GM10847 (cell line): ENCODE measurements at regions not wholly inside any gene's neighbourhood (a gene's known extent, or its start where the extent isn't known, plus 50 kb on each side); places are given as distances from the start of the nearest gene placed in this dataset.

Experiments
- POLR2A ChIP-seq: IDR thresholded peaks from 2 replicates; pipeline ENCODE4 v1.6.1; 2011; ENCODE audit not compliant: insufficient read length; ENCODE audit errors: extremely low read depth

DNA sequence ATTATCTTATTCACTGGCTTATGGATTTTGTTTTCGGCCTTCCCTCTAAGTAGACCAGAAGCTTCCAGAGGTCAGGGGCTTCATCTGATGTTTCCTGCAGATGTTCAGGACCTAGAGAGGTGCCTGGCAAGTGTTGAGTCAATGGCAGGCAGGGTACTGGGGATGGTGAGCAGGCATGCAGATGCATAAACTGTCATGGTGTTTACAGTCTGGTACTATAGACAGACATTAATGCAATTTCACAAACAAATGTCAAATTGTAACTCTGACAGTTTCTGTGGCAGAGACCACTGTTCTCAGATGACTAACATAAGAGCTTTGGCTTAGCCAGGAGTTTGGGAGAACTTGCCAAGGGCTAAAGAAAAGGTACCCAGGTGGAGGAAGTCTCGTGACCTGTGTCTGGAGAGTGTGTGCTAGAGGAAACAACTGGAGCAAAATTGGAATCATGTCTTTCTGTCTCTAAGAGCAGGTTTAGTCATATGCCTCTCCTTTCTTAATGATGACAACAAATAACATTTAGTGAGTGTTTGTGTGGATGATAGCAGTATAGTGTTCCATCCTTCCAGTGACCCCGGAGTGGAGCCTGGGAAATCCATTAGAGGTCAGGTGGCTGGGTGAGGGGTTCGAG lies 53.7 kb upstream of the TRAK1 start:
- TF ChIP-seq POLR2A: no peak

DNA sequence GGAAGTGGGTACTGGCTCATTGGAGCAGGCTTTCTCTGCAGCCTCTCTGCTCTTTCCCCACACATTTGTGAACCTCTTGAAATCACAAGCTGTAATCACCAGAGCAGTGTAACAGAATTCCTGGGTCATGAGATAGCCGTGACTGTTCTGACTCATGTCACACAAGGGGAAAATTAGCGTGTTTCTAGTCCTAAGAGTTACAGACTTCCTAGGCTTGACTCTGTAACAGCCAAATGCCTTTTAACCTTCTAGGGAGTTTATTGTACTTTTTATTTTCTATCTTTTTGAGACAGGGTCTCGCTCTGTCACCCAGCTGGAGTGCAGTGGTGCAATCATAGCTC lies 54.7 kb upstream of the TRAK1 start:
- TF ChIP-seq POLR2A: no peak

DNA sequence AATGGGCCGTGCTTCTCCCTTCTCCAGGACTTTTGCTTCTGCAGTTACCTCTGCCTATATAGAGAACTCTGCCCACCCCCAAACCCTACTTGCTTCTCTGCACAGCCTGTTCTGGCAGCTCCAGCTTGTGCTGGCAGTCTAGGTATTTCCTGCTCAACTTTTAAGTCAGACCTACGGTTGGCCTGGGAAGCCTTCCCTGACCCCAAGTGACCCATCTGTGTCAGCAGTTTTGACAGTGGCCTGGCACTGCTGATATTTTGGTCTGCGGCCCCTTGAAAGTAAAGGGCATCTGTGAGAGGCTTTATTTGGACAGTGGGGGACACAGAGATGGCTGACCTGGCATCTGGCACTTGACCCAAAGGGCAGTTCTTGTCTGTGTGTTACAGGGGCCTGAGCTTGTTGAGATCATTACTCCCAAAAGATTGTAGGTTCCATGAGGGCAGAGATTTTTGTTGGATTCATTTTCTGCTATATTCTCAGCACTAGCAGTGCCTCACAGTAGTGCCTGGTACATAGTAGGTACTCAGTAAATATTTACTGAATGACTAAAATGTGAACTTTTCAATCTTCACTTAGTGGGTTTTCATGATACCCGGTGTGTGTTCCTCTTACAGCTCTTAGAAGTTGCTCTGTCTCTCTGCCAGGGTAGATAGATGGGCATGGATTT lies 55.2 kb upstream of the TRAK1 start:
- TF ChIP-seq POLR2A: no peak

DNA sequence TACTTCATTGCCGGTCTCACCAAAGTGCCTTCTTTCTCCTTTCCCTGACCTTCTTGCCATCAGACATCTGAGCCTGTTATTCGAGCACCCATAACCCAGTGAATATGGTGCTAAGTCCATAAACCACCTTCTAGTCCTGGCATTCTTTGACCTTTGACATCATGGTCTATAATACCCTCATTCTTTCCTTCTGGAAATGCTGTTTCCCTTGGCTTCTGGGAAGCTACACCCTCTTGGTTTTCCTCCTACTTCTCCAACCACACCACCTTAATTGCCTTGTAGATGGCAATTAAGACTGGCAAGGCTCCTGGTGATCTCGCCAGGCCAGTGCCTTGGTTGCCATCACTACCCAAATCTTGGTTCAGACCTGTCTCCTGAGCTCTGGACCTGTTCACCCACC lies 56.1 kb upstream of the TRAK1 start:
- TF ChIP-seq POLR2A: no peak

DNA sequence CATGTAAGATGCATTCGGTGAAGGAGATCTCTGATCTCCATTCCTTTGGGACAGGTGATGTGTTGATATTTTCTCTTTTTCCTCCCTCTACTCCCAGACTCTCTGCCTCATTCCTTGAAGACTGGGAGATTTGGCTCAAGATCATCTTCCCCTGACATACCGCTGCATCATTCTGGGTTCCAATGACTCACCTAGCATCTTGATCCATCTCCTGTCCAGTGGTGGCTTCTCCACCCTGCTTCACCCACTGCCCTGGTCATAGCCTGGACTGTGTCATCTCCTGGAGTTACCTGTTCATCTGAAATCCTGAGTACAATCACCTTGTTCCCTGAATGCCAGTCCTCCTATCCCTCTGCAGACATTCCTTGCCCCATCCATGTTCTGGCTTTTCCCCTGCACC lies 57.4 kb upstream of the TRAK1 start:
- no peak for TF ChIP-seq POLR2A

- no peak for TF ChIP-seq POLR2A
Measured at GRCh38 chr3:42032693-42033349, 58.3 kb upstream of the TRAK1 start.

GRCh38 chr3:42031808-42032480 lies 59.2 kb upstream of the TRAK1 start:
- TF ChIP-seq POLR2A: no peak

DNA sequence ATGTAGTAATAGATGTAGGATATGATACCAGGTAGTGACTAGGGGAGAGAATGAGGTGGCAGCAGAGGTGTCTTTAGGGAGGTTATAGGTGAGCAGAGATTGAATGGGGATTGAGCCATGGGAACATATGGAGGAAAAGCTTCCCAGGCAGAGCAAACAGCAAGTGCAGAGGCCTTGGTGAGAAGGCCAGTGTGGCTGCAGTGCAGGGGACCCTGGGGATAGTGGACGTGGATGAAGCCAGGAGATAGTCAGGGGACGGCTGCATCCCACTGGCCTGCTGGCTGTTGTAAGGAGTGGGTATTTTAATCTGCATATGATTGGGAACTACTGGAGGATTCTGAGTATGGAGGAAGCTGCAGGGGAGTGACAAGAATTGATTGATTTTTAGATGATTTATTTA lies 62.7 kb upstream of the TRAK1 start:
- TF ChIP-seq POLR2A: no peak

GRCh38 chr3:42027571-42027970 lies 63.6 kb upstream of the TRAK1 start:
- no peak for TF ChIP-seq POLR2A

GRCh38 chr3:42025370-42026138 lies 63.7 kb upstream of the ULK4 start:
- TF ChIP-seq POLR2A: no peak

- TF ChIP-seq POLR2A: no peak
Measured at GRCh38 chr3:42024591-42025351, 62.9 kb upstream of the ULK4 start.

DNA sequence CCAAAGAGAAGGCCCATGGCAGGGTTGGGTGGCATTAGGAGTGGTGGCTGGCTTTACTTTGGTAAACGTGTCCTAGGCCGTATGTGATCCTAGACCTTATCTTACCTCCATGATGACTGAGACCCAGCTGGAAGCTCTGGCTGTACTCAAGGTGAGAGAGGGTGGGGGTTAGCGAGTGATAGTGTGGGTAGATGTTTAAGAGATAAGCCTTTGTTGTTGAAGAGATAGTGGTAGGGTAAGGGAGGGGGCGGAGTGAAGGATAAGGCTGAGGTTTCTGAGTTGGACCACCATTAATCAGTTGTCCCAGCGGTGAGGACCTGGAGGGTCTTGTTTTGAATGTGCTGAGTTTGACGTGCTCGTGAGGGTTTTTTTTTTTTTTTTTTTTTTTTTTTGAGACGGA lies 61.5 kb upstream of the ULK4 start:
- no peak for TF ChIP-seq POLR2A

- no peak for TF ChIP-seq POLR2A
Measured at GRCh38 chr3:42022355-42022754, 60.5 kb upstream of the ULK4 start.

DNA sequence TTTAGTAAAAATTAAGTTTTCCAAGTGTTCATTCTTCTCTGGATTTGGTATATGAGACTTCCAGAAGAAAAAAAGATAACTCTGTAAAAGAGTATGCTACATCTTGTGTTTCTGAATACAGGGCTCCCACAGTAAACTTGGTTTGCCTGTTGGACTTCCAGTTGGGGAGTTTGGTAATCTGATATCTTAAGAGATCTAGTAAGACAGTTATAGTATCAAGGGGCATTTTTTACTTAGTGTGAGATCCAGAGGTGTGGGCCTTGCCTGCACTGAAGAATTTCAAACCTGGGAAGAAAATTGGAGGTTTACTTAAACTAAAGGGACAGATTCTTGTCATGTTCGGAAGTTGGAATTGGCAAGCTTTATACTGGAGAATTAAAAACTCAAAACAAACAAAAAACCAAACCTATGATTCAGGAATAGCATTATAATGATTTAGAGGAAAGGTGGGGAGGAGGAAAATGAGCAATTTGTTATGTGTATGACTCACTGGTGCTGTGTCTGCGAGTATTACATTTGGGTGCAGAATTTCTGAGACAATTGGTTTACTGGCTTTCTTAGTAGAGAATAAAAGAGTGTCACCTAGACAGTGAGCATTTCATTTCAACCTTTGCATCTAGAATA lies 58.9 kb upstream of the ULK4 start:
- no peak for TF ChIP-seq POLR2A
